GM18951 (cell line): ENCODE measurements at regions not wholly inside any gene's neighbourhood (a gene's known extent, or its start where the extent isn't known, plus 50 kb on each side); places are given as distances from the start of the nearest gene placed in this dataset.

Experiments
- POLR2A ChIP-seq: IDR thresholded peaks from 4 replicates; pipeline ENCODE4 v1.6.1; 2011; ENCODE audit warnings: mild to moderate bottlenecking; ENCODE audit not compliant: insufficient read length, insufficient read depth; ENCODE audit errors: extremely low read depth
- in situ Hi-C: fragments of 300-500 bp; cut with MboI; formaldehyde crosslinking; loops from one replicate; pipeline ENCODE4 v1.12.0; 2022; ENCODE audit warnings: low sequenced_read_pairs, mixed read lengths, inconsistent platforms; ENCODE audit not compliant: unreplicated experiment

DNA sequence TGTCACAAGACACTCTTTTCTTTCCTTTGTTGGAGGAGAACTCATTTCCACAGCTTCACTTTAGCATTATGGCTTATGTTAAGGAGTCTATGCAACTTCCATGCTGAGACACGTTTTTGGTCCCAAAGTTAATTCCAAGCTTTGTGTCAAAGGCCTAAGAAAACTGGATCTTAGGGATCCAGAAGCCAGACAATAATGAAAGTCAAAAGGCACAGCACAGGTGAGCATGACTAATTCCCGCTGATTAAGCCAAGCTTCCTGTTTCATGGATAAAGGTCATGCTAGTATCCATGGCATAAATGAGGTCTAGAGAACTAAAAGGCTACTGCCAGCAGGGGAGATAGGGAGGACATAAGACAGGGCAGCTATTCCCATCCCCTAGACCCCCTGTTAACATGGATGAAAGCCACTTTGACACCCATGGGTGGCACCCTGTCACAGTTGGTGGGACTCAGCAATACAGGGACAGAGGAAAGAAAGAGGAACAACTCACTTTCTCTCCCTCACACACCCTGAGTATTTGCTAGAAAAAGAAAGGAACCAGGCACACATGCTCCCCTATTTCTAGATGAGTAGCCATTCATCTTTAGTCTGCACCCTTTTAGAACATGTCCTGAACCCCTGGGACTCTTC lies 438.1 kb upstream of the CDH9 start:
- TF ChIP-seq POLR2A: no peak
- in situ Hi-C loops: no loop called here

DNA sequence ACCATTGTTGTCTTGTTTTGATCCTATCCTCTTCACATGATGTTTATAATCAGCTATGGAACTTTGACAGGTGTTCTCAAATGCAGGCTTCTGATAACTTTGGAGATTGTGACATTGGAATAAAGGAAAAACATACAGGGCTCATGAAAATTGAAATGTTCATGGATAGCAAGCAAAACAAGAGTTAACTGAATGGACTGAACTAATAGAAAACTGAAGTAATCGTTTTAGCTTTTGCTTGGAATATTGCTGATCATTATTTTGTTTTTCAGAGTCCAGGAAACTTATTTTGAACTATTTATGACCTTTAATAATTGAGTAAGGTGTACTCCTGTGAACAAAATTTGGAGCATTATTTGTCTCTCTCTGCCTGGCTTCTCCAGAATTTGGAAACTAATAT lies 436.7 kb upstream of the CDH9 start:
- in situ Hi-C loops: no loop called here
- no peak for TF ChIP-seq POLR2A

DNA sequence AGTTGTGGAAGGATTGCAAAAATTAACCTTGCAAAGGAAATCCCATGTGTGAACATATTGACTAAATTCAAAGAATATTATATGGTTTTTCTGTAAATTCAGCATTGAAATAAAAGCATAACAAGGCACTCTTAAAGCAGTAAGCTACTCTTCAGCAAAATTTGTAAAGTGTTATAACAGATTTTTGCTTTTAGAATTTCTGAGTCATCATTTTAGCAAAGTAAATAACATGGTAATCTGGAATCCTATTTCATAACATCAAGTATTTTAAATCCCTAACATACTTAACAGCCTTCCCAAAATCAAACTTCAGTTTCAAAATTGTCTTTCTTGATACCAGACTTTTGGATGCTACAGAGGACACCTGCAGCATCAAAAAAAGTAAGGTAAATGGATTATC lies 436.0 kb upstream of the CDH9 start:
- in situ Hi-C loops: no loop called here
- TF ChIP-seq POLR2A: no peak

DNA sequence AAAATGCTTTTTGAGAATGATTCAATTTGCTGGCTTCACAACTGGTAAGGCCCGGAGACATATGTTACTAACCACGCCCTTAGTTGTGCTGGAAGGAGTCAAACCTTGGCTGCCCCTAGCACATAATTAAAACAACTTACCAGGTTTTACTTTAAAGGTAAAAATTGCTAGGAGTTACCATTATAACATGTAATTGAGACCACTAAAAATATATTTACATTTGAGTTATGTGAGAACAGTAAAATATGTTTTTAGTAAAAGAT lies 435.6 kb upstream of the CDH9 start:
- in situ Hi-C loops: no loop called here
- TF ChIP-seq POLR2A: no peak

DNA sequence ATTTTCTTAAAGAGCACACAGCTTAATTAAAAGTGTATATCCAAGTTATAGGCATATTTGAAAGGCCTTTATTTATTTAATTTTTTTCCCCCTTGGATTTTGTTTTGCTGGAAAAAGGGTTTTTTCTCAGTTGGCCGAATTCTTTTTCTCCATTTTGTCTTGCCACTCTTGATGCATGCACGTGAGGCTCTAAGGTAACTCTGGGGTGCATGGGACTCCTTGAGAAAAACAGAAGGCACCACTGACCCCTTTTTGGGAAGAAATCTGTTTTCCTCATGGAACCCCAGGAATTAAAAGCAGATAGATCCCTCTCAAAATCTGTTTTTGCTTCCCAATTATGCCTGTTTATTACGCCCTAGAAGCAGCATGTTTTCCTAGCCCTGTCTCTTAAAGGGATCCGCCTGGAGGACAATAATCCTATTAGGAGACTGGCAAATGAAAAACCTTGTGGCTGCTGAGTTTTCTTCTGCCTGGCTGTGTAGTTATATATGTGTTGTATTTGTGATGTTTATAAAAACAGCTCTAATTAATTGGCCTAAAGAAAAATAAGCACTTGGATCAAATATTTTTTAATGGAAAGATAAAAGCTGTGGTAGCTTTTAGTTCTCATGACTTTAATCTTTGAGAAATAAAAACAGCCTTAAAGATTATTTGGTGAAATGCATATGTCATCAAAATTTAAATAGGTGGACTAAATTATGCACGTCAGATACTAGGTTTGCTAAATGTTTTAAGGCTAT lies 435.1 kb upstream of the CDH9 start:
- TF ChIP-seq POLR2A: no peak
- in situ Hi-C loops: no loop called here

DNA sequence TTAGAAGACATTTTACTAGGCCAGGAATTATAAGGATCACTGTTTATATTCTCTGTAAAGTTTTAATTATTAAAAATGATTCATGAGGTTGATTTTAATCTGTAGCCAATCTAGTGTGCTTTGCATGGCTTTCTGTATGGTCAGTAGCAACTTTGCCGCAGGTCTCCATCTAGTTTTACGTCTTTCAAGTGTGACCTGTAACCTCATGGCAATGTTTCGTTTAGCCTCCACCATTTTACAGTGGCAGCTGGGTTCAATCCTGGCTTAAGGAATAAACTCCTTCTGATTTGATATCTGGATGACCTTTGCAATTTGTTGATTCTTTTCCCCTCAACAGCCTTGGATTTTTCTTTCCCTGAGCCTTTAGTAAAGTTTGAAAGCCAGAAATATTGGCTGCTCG lies 434.5 kb upstream of the CDH9 start:
- in situ Hi-C loops: no loop called here
- no peak for TF ChIP-seq POLR2A

DNA sequence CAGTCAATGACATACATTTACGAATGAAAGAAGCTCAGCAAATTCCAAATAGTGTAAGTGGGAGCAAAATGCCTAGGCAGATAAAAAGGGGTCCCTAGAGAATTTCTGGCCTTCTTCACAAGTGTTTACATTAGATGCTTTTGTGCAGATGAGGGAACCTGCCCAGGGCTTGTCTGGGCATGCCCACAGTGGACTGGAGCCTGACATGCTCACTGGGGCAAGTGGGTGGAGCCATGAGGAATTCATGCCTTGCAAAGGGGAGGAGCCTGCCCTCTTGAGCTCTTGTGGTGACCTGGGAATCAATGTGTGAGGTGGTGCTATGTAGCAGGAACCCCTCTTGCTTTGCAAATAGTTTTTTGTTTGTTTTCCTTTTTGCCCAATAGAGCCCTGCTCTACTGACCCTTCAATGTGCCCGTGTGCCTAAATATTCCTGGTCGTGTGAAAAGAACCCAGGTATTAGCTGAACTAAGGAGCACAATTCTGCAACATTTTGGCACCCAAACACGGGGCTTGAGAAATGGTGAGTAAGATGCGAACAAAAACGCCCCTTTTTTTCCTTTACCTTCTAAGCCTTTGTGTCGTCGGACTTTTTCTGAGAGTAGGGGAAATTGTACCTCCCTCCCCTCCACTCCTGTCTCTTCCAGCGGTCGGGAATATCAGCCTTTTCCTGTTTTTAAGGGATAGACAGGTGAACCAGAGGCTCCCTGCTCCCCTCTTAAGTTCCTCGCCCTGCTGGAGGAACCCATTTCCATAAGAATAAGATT lies 433.8 kb upstream of the CDH9 start:
- in situ Hi-C loops: no loop called here
- TF ChIP-seq POLR2A: peak; percentile 38

DNA sequence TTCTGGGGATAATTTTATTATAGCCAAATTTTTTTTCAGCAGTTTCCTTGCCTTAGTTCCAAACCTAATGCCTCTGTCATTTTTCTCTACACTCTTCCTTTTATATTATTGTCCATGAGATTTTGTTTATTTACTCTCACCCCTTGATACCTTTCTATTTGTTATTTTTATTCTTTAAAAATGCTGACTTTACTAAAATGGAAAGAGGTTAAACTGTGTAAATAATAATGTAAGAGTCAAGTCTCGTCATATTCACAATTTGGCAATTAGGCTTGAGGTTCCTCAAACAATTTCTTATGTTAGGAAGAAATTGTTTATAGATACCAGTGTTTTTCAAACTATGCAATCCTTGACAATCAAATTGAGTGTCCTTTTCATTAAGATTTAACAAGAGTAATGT lies 428.6 kb upstream of the CDH9 start:
- TF ChIP-seq POLR2A: no peak
- in situ Hi-C loops: no loop called here

DNA sequence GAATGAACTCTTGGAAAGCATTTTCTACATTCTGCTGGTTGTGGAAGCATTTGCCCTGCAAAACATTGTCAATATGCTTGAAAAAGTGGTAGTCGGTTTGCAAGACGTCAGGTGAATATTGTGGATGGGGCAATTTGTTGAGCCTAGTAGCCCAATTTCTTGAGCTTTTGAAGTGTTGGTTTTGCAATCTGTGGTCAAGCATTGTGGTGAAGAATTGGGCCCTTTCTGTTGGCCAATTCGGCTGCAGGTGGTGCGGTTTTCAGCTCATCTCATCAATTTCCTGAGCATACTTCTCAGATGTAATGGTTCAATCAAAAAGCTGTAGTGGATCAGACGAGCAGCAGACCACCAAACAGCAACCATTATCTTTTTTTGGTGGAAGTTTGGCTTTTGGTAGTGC lies 426.8 kb upstream of the CDH9 start:
- in situ Hi-C loops: no loop called here
- no peak for TF ChIP-seq POLR2A

DNA sequence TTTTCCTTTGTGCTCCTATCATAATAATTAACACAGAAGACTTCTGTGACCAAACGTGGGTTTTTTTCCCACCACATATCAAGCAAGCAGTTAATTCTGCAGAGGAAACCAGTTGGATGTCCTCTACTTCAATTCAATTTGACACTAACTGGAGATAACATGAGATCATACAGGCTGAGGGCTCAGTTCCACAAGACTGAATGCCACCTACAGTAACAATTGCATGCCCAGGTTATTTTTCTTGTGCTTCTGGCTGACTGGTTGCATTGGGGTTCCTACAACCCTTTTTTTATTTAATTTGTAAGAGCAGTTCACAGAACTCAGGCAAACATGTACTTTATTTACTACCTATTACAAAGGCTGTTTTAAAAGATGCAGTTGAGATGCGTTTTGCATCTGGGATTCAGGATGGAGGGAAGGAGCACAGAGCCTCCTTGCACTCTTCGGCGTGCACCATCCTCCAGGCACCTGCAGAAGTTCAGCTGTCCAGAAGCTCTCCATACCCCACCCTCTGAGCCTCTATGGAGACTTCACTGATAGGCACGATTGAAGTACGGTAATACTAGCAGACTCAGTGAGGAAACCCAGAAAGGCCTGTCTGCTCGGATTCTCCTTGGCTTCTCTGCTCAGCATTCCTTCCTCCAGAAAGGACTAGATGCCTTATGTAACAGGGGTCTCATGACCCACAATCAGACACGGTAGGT lies 425.2 kb upstream of the CDH9 start:
- TF ChIP-seq POLR2A: no peak
- in situ Hi-C loops: no loop called here

DNA sequence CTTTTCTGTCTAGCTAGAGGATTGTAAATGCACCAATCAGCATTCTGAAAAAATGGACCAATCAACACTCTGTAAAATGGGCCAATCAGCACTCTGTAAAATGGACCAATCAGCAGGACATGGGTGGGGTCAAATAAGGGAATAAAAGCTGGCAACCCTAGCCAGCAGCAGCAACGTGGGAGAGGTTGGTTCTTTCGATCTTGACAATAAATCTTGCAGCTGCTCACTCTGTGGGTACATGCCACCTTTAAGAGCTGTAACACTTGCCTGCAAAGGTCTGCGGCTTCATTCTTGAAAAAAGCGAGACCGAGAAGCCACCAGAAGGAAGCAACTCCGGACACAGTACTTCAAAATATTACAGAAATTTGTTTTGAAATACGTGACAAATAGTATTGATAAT lies 424.6 kb upstream of the CDH9 start:
- TF ChIP-seq POLR2A: no peak
- in situ Hi-C loops: no loop called here

DNA sequence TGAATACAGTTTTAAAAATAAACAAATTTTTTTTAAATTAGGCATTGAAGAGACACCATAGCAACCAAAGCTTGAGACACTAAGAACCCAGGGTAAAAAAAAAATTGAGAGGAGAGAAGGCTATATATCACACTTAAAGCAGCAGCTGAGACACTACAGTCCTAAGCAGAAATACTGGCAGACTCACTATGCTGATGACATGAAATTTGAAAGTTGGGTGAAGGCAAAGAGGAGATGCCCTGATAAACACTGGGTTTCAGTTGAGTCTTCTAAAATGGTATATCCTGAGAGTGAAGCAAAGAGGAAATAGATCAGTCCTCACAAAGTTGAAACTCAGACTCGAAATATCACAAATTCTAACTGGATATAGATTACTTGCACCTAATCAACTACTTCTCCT lies 419.9 kb upstream of the CDH9 start:
- in situ Hi-C loops: no loop called here

DNA sequence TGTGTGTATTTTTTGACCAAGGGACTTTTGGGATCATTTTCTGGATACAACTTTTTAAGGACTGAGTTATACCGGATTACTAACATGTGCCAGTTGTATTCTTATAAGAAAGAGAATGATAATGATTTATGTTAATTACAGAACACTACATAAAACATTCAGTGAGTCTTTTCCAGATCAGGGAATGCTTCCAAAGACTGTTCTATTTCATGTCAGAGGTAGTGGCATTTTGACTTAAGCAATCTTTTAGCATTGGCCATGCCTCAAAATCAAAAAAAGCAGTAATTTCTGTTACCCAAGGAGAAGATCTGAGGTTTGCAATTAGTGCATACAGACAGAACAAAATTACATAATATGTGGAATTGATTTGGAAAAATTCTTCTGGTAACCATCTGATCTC lies 413.0 kb upstream of the CDH9 start:
- in situ Hi-C loops: no loop called here

More for the DNA sequence above, 419.9 kb upstream of the CDH9 start:
- no peak for TF ChIP-seq POLR2A

More for the DNA sequence above, 413.0 kb upstream of the CDH9 start:
- TF ChIP-seq POLR2A: no peak
